GM23338 (cell line): ENCODE measurements at regions not wholly inside any gene's neighbourhood (a gene's known extent, or its start where the extent isn't known, plus 50 kb on each side); places are given as distances from the start of the nearest gene placed in this dataset.

Experiments used
- ATAC-seq: fragments of 200-7000 bp; cut with Tn5 transposase; 3 replicates; pipeline ENCODE4 v1.9.1; 2020
- DNase-seq: peaks from one replicate; pipeline ENCODE4 v3.0.0-alpha.2; 2015; ENCODE audit warnings: low spot score
- H2AFZ ChIP-seq: fragments of 200-600 bp; sonication (generic); 2 replicates; pipeline ENCODE4 v1.8.0; 2016; ENCODE audit warnings: antibody characterized with exemption, mild to moderate bottlenecking, moderate library complexity
- H3F3A ChIP-seq: fragments of 200-600 bp; sonication (generic); replicated peaks from 2 replicates; pipeline ENCODE4 v1.8.0; 2017; ENCODE audit warnings: antibody characterized with exemption, mixed run types, low read depth
- H3K27ac ChIP-seq: fragments of 200-600 bp; sonication (generic); 2 replicates; pipeline ENCODE4 v1.6.1; 2016; ENCODE audit warnings: low read depth
- H3K27me3 ChIP-seq: fragments of 200-600 bp; sonication (generic); 2 replicates; pipeline ENCODE4 v1.8.0; 2016; ENCODE audit warnings: mild to moderate bottlenecking, mixed run types, moderate library complexity; ENCODE audit not compliant: insufficient read depth
- H3K36me3 ChIP-seq: fragments of 200-600 bp; sonication (generic); 2 replicates; pipeline ENCODE4 v1.8.0; 2016; ENCODE audit warnings: mild to moderate bottlenecking; ENCODE audit not compliant: insufficient read depth
- H3K4me1 ChIP-seq: fragments of 200-600 bp; sonication (generic); 2 replicates; pipeline ENCODE4 v1.8.0; 2016; ENCODE audit warnings: mild to moderate bottlenecking, moderate library complexity; ENCODE audit not compliant: insufficient read depth
- H3K4me2 ChIP-seq: fragments of 200-600 bp; sonication (generic); 2 replicates; pipeline ENCODE4 v1.7.1; 2017; ENCODE audit warnings: mixed run types
- H3K4me3 ChIP-seq: fragments of 200-600 bp; sonication (generic); 2 replicates; pipeline ENCODE4 v1.6.1; 2016; ENCODE audit warnings: mixed run types
- H3K79me2 ChIP-seq: fragments of 200-600 bp; sonication (generic); replicated peaks from 2 replicates; pipeline ENCODE4 v1.8.0; 2017; ENCODE audit warnings: mild to moderate bottlenecking; ENCODE audit not compliant: insufficient read depth
- H3K9me2 ChIP-seq: fragments of 200-600 bp; sonication (generic); 2 replicates; pipeline ENCODE4 v1.8.0; 2017; ENCODE audit not compliant: insufficient read depth
- H4K20me1 ChIP-seq: fragments of 200-600 bp; sonication (generic); replicated peaks from 2 replicates; pipeline ENCODE4 v1.8.0; 2017; ENCODE audit warnings: mild to moderate bottlenecking; ENCODE audit not compliant: insufficient read depth
- H3K27ac Mint-ChIP-seq: 2 replicates; pipeline ENCODE4 v1.8.0; 2020; ENCODE audit warnings: inconsistent platforms, mild to moderate bottlenecking, moderate library complexity, mixed read lengths
- H3K27me3 Mint-ChIP-seq: 3 replicates; pipeline ENCODE4 v1.8.0; 2022; ENCODE audit warnings: low read depth, mild to moderate bottlenecking, moderate library complexity, mixed read lengths, inconsistent platforms; ENCODE audit not compliant: insufficient read depth, poor library complexity
- H3K36me3 Mint-ChIP-seq: 3 replicates; pipeline ENCODE4 v1.8.0; 2021; ENCODE audit warnings: low read depth, mild to moderate bottlenecking, inconsistent platforms, moderate library complexity, mixed read lengths
- H3K4me1 Mint-ChIP-seq: 3 replicates; pipeline ENCODE4 v1.8.0; 2020; ENCODE audit warnings: mild to moderate bottlenecking, inconsistent platforms, mixed read lengths
- H3K4me3 Mint-ChIP-seq: 3 replicates; pipeline ENCODE4 v1.8.0; 2021; ENCODE audit warnings: moderate library complexity, mild to moderate bottlenecking, inconsistent platforms, mixed read lengths
- H3K9me3 Mint-ChIP-seq: 3 replicates; pipeline ENCODE4 v1.8.0; 2020; ENCODE audit warnings: moderate library complexity, mild to moderate bottlenecking, inconsistent platforms, mixed read lengths
- CREB1 ChIP-seq: fragments of 250-450 bp; sonication (Bioruptor Pico); IDR thresholded peaks from 2 replicates; pipeline ENCODE4 v1.5.0; 2020; ENCODE audit warnings: low read depth, mild to moderate bottlenecking, moderate library complexity
- EZH2 ChIP-seq: fragments of 200-600 bp; sonication (generic); IDR thresholded peaks from one replicate; pipeline ENCODE4 v1.8.0; 2017; ENCODE audit warnings: antibody characterized with exemption, mild to moderate bottlenecking, low read depth; ENCODE audit not compliant: unreplicated experiment
- EZH2phosphoT487 ChIP-seq: fragments of 200-600 bp; sonication (generic); IDR thresholded peaks from one replicate; pipeline ENCODE4 v1.8.1; 2018; ENCODE audit warnings: antibody characterized with exemption; ENCODE audit not compliant: unreplicated experiment
- POLR2AphosphoS5 ChIP-seq: IDR thresholded peaks from 2 replicates; pipeline ENCODE4 v1.6.1; 2016; ENCODE audit warnings: antibody characterized with exemption, low read depth
- REST ChIP-seq: IDR thresholded peaks from one replicate; pipeline ENCODE4 v1.6.1; 2018; ENCODE audit warnings: antibody characterized with exemption; ENCODE audit not compliant: unreplicated experiment
- ZNF331 ChIP-seq: fragments of 250-450 bp; sonication (Bioruptor Pico); IDR thresholded peaks from 2 replicates; pipeline ENCODE4 v1.5.0; 2020; ENCODE audit warnings: low read depth, mild to moderate bottlenecking, moderate library complexity
- TF ChIP-seq, protein P1 (sequence below), 2 experiments: fragments of 200-600 bp in 1 of 2; sonication (generic) in 1 of 2; conservative IDR thresholded peaks; 2 replicates each; pipeline versions ENCODE4 v1.5.1 to v1.6.1; 2016 to 2017; ENCODE audit warnings: antibody characterized with exemption in 2 of 2, low read depth in 2 of 2, mild to moderate bottlenecking in 2 of 2, moderate library complexity in 1 of 2

- Histone ChIP-seq H3K4me2 (no peak overlapping the region), H3K79me2 (no peaks in the 10 kb centered on the region), H3K36me3 (no peaks in the 10 kb centered on the region), H2AFZ (no peak overlapping the region), H3K4me1 (no peaks in the 10 kb centered on the region), H4K20me1 (no peaks in the 10 kb centered on the region), H3K27ac (no peak overlapping the region), H3K9me2 (no peaks in the 10 kb centered on the region), H3K4me3 (no peak overlapping the region), H3K27me3 (no peaks in the 10 kb centered on the region), H3F3A (no peaks in the 10 kb centered on the region)
- TF ChIP-seq POLR2AphosphoS5 (no peak), REST (no peak), ZNF331 (CRISPR knock-in tag) (no peak), CREB1 (CRISPR knock-in tag) (no peak)
- Mint-ChIP-seq H3K9me3 (no peaks in the 10 kb centered on the region), H3K36me3 (no peaks in the 10 kb centered on the region), H3K4me3 (no peak overlapping the region), H3K27ac (no peak overlapping the region), H3K4me1 (peaks cover 2% of the 10 kb centered on the region; the same call in 1 of the 3 replicates), H3K27me3 (no peaks in the 10 kb centered on the region)
- DNase-seq = no peak
- ATAC-seq = no peak
Measured at GRCh38 chr1:199335496-199335895, 692.0 kb upstream of the NR5A2 start.

GRCh38 chr1:199336745-199337640, 690.5 kb upstream of the NR5A2 start:
- DNase-seq (peak; percentile 46), ATAC-seq (peak; percentile 96)
- 0 out of 2 replicates have a peak overlapping the region, but pooled peaks have one; percentile 59 for H3K27ac Mint-ChIP-seq
- H3K27me3 Mint-ChIP-seq = no peaks in the 10 kb centered on the region
- no peaks in the 10 kb centered on the region for H3K27me3 ChIP-seq
- no peak overlapping the region for H3K4me3 Mint-ChIP-seq
- no peak for TF ChIP-seq EZH2phosphoT487
- no peak for TF ChIP-seq EZH2
- TF ChIP-seq POLR2AphosphoS5 = no peak
- TF ChIP-seq, protein P1, sequence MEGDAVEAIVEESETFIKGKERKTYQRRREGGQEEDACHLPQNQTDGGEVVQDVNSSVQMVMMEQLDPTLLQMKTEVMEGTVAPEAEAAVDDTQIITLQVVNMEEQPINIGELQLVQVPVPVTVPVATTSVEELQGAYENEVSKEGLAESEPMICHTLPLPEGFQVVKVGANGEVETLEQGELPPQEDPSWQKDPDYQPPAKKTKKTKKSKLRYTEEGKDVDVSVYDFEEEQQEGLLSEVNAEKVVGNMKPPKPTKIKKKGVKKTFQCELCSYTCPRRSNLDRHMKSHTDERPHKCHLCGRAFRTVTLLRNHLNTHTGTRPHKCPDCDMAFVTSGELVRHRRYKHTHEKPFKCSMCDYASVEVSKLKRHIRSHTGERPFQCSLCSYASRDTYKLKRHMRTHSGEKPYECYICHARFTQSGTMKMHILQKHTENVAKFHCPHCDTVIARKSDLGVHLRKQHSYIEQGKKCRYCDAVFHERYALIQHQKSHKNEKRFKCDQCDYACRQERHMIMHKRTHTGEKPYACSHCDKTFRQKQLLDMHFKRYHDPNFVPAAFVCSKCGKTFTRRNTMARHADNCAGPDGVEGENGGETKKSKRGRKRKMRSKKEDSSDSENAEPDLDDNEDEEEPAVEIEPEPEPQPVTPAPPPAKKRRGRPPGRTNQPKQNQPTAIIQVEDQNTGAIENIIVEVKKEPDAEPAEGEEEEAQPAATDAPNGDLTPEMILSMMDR (conservative IDR thresholded peaks at IDR 0.05; ENCODE audit: low read depth in 2 of 2) = peak; percentile 41 to 80; a peak in 3 of 4 replicates
- no peaks in the 10 kb centered on the region for H3K4me1 ChIP-seq
- H3K4me1 Mint-ChIP-seq = peaks cover 2% of the 10 kb centered on the region; the same call in 1 of the 3 replicates
- no peaks in the 10 kb centered on the region for H3K9me2 ChIP-seq
- no peak overlapping the region for H3K27ac ChIP-seq
- no peaks in the 10 kb centered on the region for H4K20me1 ChIP-seq
- H3K36me3 Mint-ChIP-seq = no peaks in the 10 kb centered on the region
- no peaks in the 10 kb centered on the region for H3F3A ChIP-seq
- no peaks in the 10 kb centered on the region for H3K36me3 ChIP-seq
- H3K4me3 ChIP-seq = no peak overlapping the region
- no peaks in the 10 kb centered on the region for H3K79me2 ChIP-seq
- H3K9me3 Mint-ChIP-seq = no peaks in the 10 kb centered on the region
- no peak overlapping the region for H2AFZ ChIP-seq
- no peak overlapping the region for H3K4me2 ChIP-seq
